ENCODE measurements at regions not wholly inside any gene's neighbourhood (a gene's known extent, or its start where the extent isn't known, plus 50 kb on each side); places are given as distances from the start of the nearest gene placed in this dataset.
"Not testable (repeated sequence)": the region's sequence is repeated elsewhere in the genome, so short reads cannot be mapped to it uniquely, and the experiment has no call there.

DNA sequence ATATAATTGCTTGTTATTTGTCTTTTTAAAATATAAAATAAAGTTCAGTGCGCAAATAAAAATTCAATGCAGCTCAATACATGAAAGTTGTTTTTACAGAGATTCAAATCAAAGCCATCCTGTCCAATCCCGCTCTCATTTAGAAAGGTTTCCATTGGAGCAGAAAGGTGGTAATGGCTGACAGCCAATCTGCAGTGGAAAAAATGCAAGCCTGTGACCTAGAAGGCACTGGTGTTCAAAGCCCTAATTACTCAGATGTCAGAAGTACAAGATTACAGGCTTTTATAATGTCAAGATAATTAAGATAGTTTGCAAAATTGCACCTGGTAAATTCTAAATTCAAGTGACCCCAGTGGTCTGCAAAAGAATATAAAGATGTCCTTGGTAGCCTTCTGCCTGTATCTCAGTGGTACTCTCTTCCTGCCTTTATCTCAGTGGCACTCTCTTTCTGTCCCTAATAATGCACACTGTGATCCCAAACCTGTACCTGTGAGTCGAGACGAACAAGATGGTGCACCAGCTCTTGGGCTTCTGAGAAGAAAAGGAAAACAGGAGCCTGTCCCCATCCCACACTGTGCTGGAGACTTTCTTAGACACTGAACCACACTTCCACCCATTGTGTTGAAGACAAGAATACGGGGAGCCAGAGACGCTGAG lies 212.6 kb upstream of the FRG1 start:
- H3K4me3 Mint-ChIP-seq, DNase-seq, H3K27me3 Mint-ChIP-seq, H3K36me3 Mint-ChIP-seq, H3K4me1 Mint-ChIP-seq, H3K27ac Mint-ChIP-seq, H3K9me3 Mint-ChIP-seq: not testable (repeated sequence)

DNA sequence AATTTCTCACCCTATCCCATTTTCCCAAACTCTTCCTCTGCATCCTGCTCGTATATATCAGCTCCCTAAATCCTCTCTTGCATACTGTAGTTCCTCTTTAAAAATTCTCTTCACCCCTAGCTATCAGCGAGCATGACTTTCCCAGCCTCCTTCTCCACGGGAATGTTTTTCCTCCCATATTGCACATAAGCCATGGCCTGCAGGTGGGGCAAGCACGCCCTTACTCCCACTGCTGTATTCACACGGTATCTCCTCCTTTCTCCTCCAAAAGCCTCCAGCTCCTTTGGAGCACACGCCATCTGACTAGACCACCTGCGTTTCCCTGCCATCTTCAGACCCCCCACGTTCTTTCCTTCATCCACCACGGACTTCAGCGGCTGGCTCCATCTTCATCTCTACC lies 208.7 kb upstream of the FRG1 start:
- H3K9me3 Mint-ChIP-seq, H3K27me3 Mint-ChIP-seq, H3K4me3 Mint-ChIP-seq, DNase-seq, H3K27ac Mint-ChIP-seq, H3K4me1 Mint-ChIP-seq, H3K36me3 Mint-ChIP-seq: not testable (repeated sequence)

GRCh38 chr4:189733507-189733906 lies 207.2 kb upstream of the FRG1 start:
- not testable (repeated sequence) for H3K27ac Mint-ChIP-seq, H3K4me1 Mint-ChIP-seq, DNase-seq, H3K27me3 Mint-ChIP-seq, H3K4me3 Mint-ChIP-seq, H3K9me3 Mint-ChIP-seq, H3K36me3 Mint-ChIP-seq

GRCh38 chr4:189734648-189735267 lies 205.9 kb upstream of the FRG1 start:
- H3K27ac Mint-ChIP-seq, H3K9me3 Mint-ChIP-seq, H3K4me1 Mint-ChIP-seq, DNase-seq, H3K4me3 Mint-ChIP-seq, H3K27me3 Mint-ChIP-seq, H3K36me3 Mint-ChIP-seq: not testable (repeated sequence)

DNA sequence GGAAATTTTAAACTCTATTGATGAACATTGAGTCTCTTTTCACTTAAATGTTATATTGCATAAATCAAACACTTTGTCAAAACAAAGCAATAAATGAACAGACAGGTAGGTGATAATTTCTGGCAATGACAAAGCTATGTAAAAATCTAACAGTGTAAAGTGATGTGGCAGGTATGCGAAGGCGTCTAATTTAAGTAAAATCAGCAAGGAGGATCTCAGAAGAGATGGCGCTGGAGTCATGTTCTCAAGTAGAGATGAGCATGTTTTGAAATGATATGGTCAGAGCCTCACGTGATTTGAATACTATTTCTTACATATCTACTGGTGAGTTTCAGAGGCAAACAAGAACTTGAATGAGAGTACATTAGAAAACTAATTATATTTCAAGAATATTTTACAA lies 204.0 kb upstream of the FRG1 start:
- H3K4me1 Mint-ChIP-seq, H3K9me3 Mint-ChIP-seq, H3K36me3 Mint-ChIP-seq, H3K27ac Mint-ChIP-seq, H3K4me3 Mint-ChIP-seq, H3K27me3 Mint-ChIP-seq, DNase-seq: not testable (repeated sequence)

DNA sequence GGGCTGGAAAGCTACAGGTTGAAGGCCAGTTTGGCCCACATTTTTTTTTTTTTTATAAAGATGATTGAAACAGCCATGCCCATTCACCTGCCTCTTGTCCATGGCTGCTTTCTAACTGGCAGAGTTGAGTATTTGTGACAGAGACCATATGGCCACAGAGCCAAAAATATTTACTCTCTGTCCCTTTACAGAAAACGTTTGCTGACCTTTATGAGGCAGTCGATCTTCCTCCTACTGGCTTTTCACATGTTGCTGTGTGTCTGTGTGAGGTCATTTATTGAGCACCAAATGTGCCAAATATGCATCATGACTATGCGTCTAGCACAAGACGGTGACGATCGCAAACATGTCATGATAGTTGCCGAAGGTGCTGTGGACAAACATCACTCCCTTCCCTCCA lies 200.6 kb upstream of the FRG1 start:
- not testable (repeated sequence) for H3K27ac Mint-ChIP-seq, H3K4me1 Mint-ChIP-seq, H3K9me3 Mint-ChIP-seq, H3K4me3 Mint-ChIP-seq, H3K36me3 Mint-ChIP-seq, DNase-seq
- H3K27me3 Mint-ChIP-seq, result peaks cover 11% of the 10 kb centered on the region

- H3K36me3 Mint-ChIP-seq, result no peaks in the 10 kb centered on the region
- H3K4me1 Mint-ChIP-seq, result no peaks in the 10 kb centered on the region
- no peak overlapping the region for H3K27ac Mint-ChIP-seq
- H3K9me3 Mint-ChIP-seq, result peaks cover 2% of the 10 kb centered on the region
- DNase-seq, result no peak
- H3K27me3 Mint-ChIP-seq, result peaks cover 11% of the 10 kb centered on the region
- no peak overlapping the region for H3K4me3 Mint-ChIP-seq
These were observed 199.8 kb upstream of the FRG1 start for GRCh38 chr4:189740873-189741272.

DNA sequence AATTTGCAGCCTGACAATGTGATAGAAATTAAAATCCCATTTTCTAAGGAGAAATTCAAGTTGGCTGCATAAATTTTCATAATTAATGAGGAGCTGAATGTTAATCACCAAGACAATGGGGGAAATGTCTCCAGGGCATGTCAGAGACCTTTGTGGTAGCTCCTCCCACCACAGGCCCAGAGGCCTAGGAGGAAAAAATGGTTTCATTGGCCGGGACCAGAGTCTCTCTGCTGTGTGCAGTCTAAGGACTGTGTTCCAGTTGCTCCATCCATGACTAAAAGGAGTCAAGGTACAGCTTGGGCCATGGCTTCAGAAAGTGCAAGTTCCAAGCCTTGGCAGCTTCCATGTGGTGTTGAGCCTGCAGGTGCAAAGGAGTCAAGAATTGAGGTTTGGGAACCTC lies 187.6 kb upstream of the FRG1 start:
- DNase-seq, H3K9me3 Mint-ChIP-seq, H3K27me3 Mint-ChIP-seq, H3K4me1 Mint-ChIP-seq, H3K4me3 Mint-ChIP-seq, H3K36me3 Mint-ChIP-seq, H3K27ac Mint-ChIP-seq: not testable (repeated sequence)

DNA sequence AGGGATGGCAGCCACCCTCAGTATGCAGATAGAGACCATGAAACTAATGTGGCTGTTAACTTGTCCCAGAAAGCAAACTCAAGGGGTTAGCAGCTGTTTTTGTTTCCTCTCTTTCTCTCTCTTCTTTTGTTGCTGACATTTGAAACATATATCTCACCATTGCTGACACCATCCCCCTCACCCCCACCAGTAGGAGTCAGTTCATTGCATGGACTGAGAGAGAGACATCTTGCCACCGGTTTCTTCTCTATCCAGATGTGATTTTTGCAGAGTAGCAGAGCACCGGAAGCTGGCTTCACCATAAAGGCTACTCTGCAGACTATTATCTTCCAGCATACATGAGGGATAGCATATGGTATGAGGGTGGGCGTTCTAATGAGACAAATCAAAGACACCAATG lies 177.1 kb upstream of the FRG1 start:
- no peak for DNase-seq
- no peak overlapping the region for H3K27ac Mint-ChIP-seq
- no peaks in the 10 kb centered on the region for H3K4me1 Mint-ChIP-seq
- no peaks in the 10 kb centered on the region for H3K27me3 Mint-ChIP-seq
- no peaks in the 10 kb centered on the region for H3K9me3 Mint-ChIP-seq
- H3K36me3 Mint-ChIP-seq, result no peaks in the 10 kb centered on the region
- H3K4me3 Mint-ChIP-seq, result no peak overlapping the region

DNA sequence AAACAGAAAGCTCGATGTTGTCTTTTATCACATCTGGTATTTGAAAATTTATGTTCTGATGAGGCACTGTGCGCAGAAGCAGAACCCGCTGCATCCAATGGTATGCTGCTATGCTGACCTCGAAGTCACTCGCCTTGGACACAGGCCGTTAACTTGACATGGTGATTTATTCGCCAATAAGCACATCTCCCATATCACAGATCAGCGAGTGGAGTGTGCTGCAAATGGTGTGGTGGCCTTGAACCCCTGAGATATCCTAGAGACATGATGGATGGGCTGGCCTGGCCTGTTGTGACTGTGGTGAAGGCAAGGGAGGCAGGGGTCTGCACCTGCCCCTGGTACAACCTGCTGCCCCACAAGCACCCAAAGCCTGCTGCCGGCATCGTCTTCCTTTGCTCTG lies 175.4 kb upstream of the FRG1 start:
- Mint-ChIP-seq H3K9me3 (no peaks in the 10 kb centered on the region), H3K4me3 (no peak overlapping the region), H3K27ac (no peak overlapping the region), H3K36me3 (no peaks in the 10 kb centered on the region), H3K4me1 (no peaks in the 10 kb centered on the region), H3K27me3 (no peaks in the 10 kb centered on the region)
- DNase-seq, result no peak

GRCh38 chr4:189765736-189766135 lies 174.9 kb upstream of the FRG1 start:
- Mint-ChIP-seq H3K4me3 (no peak overlapping the region), H3K4me1 (no peaks in the 10 kb centered on the region), H3K27ac (no peak overlapping the region), H3K9me3 (no peaks in the 10 kb centered on the region), H3K27me3 (no peaks in the 10 kb centered on the region), H3K36me3 (no peaks in the 10 kb centered on the region)
- no peak for DNase-seq

GRCh38 chr4:189767941-189768340 lies 172.7 kb upstream of the FRG1 start:
- Mint-ChIP-seq H3K4me3 (no peak overlapping the region), H3K27me3 (no peaks in the 10 kb centered on the region), H3K4me1 (no peaks in the 10 kb centered on the region), H3K36me3 (no peaks in the 10 kb centered on the region), H3K27ac (no peak overlapping the region), H3K9me3 (no peaks in the 10 kb centered on the region)
- no peak for DNase-seq

DNA sequence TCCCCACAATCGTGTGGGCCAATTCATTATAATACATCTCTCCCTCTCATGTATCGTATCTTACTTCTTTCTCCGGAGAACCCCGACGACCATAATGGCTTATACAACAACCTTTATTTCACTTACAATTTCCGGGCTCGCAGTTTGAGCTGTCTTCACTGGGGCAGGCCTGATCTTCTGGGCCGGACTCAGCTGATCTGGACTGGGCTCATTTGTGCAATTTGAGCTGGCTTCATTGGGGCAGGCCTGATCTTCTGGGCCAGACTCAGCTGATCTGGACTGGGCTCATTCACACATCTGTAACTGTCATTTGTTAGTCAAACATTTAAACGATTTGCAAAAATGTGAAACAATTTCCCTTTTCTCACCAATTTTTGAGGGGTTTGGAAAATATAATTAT lies 171.5 kb upstream of the FRG1 start:
- DNase-seq, result no peak
- H3K4me3 Mint-ChIP-seq, result no peak overlapping the region
- no peak overlapping the region for H3K27ac Mint-ChIP-seq
- H3K36me3 Mint-ChIP-seq, result no peaks in the 10 kb centered on the region
- H3K27me3 Mint-ChIP-seq, result no peaks in the 10 kb centered on the region
- H3K4me1 Mint-ChIP-seq, result no peaks in the 10 kb centered on the region
- no peaks in the 10 kb centered on the region for H3K9me3 Mint-ChIP-seq

DNA sequence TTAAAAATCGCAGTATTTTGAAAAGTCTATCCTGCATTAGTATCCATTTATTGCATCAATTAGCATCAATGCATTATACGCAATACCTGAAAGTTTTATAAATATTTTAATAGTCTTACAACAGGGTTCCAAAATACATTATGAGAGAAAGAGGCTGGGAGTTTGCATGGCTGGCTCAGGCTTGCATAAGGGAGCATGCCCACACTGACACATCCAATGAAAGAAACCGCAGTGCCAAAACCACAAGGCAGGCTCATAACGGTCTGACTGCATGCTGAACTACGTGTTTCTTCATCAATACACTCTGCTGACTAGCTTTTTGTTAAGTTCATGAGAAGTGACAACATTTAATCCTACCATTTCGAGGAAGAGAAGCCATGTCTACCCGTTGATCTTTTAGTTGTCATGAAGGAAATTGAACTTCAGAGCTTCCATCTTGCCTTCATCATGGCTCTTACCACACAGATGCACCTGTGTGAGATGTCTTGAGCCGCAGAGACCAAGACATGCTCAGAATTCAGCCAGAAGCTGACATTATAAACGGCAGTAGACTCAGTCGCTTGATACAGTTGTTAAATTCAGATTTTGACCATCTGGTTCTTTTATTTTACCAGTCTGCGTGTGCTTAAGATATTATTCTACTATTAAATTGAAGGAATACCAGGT lies 168.8 kb upstream of the FRG1 start:
- H3K27me3 Mint-ChIP-seq, result no peaks in the 10 kb centered on the region
- H3K4me1 Mint-ChIP-seq, result no peaks in the 10 kb centered on the region
- no peaks in the 10 kb centered on the region for H3K36me3 Mint-ChIP-seq
- DNase-seq, result no peak
- no peaks in the 10 kb centered on the region for H3K9me3 Mint-ChIP-seq
- no peak overlapping the region for H3K27ac Mint-ChIP-seq
- H3K4me3 Mint-ChIP-seq, result no peak overlapping the region

GRCh38 chr4:189773909-189774308 lies 166.8 kb upstream of the FRG1 start:
- no peaks in the 10 kb centered on the region for H3K36me3 Mint-ChIP-seq
- no peak overlapping the region for H3K4me3 Mint-ChIP-seq
- H3K27me3 Mint-ChIP-seq, result no peaks in the 10 kb centered on the region
- no peak overlapping the region for H3K27ac Mint-ChIP-seq
- H3K9me3 Mint-ChIP-seq, result no peaks in the 10 kb centered on the region
- no peaks in the 10 kb centered on the region for H3K4me1 Mint-ChIP-seq
- no peak for DNase-seq

- H3K27ac Mint-ChIP-seq, result no peak overlapping the region
- H3K27me3 Mint-ChIP-seq, result no peaks in the 10 kb centered on the region
- no peak overlapping the region for H3K4me3 Mint-ChIP-seq
- H3K36me3 Mint-ChIP-seq, result no peaks in the 10 kb centered on the region
- DNase-seq, result no peak
- H3K4me1 Mint-ChIP-seq, result no peaks in the 10 kb centered on the region
- H3K9me3 Mint-ChIP-seq, result peaks cover 8% of the 10 kb centered on the region
These were observed 161.2 kb upstream of the FRG1 start for GRCh38 chr4:189779281-189779980.
